ENCODE measurements at regions not wholly inside any gene's neighbourhood (a gene's known extent, or its start where the extent isn't known, plus 50 kb on each side); places are given as distances from the start of the nearest gene placed in this dataset.

DNA sequence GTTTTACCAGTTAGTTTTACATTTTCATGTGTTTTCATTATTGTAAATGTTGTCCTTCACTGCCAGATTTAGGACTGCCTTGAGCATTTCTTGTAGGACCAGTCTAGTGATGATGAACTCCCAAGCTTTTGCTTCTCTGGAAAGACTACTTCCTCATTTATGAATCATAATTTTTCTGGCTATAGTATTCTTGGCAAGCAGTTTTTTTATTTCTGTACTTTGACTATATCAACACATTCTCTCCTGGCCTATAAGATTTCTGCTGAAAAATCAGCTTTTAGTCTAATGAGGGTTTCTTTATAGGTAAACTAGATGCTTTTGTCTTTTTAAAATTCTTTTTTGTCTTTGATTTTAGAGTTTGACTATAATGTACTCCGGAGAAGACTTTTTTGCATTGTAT lies 256.8 kb upstream of the GRAMD2B start:
- TF ChIP-seq, protein P1, sequence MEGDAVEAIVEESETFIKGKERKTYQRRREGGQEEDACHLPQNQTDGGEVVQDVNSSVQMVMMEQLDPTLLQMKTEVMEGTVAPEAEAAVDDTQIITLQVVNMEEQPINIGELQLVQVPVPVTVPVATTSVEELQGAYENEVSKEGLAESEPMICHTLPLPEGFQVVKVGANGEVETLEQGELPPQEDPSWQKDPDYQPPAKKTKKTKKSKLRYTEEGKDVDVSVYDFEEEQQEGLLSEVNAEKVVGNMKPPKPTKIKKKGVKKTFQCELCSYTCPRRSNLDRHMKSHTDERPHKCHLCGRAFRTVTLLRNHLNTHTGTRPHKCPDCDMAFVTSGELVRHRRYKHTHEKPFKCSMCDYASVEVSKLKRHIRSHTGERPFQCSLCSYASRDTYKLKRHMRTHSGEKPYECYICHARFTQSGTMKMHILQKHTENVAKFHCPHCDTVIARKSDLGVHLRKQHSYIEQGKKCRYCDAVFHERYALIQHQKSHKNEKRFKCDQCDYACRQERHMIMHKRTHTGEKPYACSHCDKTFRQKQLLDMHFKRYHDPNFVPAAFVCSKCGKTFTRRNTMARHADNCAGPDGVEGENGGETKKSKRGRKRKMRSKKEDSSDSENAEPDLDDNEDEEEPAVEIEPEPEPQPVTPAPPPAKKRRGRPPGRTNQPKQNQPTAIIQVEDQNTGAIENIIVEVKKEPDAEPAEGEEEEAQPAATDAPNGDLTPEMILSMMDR (IDR thresholded peaks at IDR 0.05; ENCODE audit: unreplicated experiment), result no peak

DNA sequence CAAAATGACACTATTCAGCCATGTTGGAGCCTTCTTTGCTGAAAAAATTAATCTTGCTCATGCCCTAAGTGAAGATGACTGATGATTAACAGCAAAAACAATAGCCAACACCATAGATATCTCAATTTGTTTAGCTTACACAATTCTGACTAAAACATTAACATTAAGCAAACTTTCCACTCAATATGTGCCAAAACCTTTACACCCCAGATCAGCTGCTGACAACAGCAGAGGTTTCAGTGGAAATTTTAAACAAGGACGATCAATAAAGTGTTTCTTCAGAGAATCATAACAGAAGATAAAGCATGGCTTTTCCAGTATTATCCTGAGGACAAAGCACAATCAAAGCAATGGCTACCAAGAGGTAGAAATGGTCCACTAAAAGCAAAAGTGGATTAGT lies 254.4 kb upstream of the GRAMD2B start:
- Mint-ChIP-seq H3K9me3 (ENCODE audit: low read depth) (peaks cover 37% of the 10 kb centered on the region), H3K36me3 (ENCODE audit: insufficient read depth) (peaks cover 9% of the 10 kb centered on the region), H3K27me3 (no peaks in the 10 kb centered on the region), H3K27ac (no peak overlapping the region), H3K4me3 (ENCODE audit: low read depth) (no peak overlapping the region), H3K4me1 (ENCODE audit: low read depth) (no peaks in the 10 kb centered on the region)
- TF ChIP-seq, protein P1 (IDR thresholded peaks at IDR 0.05; ENCODE audit: unreplicated experiment), result no peak
- no peak for DNase-seq (ENCODE audit: low spot score, unreplicated experiment)

More for the DNA sequence above, 256.8 kb upstream of the GRAMD2B start:
- Mint-ChIP-seq H3K27me3 (no peaks in the 10 kb centered on the region), H3K4me3 (ENCODE audit: low read depth) (no peak overlapping the region), H3K36me3 (ENCODE audit: insufficient read depth) (peaks cover 9% of the 10 kb centered on the region), H3K4me1 (ENCODE audit: low read depth) (no peaks in the 10 kb centered on the region), H3K27ac (no peak overlapping the region), H3K9me3 (ENCODE audit: low read depth) (peaks cover 29% of the 10 kb centered on the region)
- DNase-seq (ENCODE audit: low spot score, unreplicated experiment), result no peak

DNA sequence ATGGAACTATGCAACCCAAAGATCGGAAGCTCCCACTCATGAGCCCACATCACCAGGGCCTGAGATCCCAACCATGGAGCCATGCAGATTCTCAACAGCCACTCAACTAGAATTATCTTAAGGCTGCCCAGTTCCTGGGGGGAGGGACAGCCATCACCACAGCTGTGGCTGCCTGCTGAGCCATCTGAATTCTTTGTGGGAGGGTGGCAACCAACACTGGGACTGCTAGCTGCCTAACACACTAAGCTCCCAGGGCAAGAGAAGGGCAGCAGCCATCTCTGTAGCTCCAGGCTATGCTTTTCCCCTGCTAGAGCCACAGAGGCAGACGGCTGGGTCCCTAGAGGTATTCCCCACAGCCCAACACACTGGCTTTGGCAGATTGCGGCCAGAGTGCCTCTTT lies 251.3 kb upstream of the GRAMD2B start:
- TF ChIP-seq, protein P1 (IDR thresholded peaks at IDR 0.05; ENCODE audit: unreplicated experiment), result no peak
- Mint-ChIP-seq H3K9me3 (ENCODE audit: low read depth) (peaks cover 42% of the 10 kb centered on the region), H3K27me3 (no peaks in the 10 kb centered on the region), H3K27ac (no peak overlapping the region), H3K4me1 (ENCODE audit: low read depth) (no peaks in the 10 kb centered on the region), H3K4me3 (ENCODE audit: low read depth) (no peak overlapping the region), H3K36me3 (ENCODE audit: insufficient read depth) (peaks cover 5% of the 10 kb centered on the region)
- DNase-seq (ENCODE audit: low spot score, unreplicated experiment), result no peak

DNA sequence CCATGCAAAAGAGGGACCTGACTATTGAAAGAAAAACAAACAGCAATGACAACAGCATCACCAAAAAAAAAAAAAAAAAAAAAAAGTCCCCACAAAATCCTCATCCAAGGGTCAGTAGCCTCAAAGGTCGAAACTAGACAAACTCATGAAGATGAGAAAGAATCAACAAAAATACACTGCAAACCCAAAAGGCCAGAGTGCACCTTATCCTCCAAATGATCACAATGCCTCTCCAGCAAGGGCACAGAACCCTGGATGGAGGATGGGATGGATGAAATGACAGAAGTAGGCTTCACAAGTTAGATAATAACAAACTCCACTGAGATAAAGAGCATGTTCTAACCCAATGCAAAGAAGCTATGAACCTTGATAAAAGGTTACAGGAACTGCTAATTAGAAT lies 250.4 kb upstream of the GRAMD2B start:
- H3K27me3 Mint-ChIP-seq, result no peaks in the 10 kb centered on the region
- no peak overlapping the region for H3K4me3 Mint-ChIP-seq (ENCODE audit: low read depth)
- no peak overlapping the region for H3K27ac Mint-ChIP-seq
- H3K36me3 Mint-ChIP-seq (ENCODE audit: insufficient read depth), result peaks cover 1% of the 10 kb centered on the region
- peaks cover 37% of the 10 kb centered on the region for H3K9me3 Mint-ChIP-seq (ENCODE audit: low read depth)
- DNase-seq (ENCODE audit: low spot score, unreplicated experiment), result no peak
- TF ChIP-seq, protein P1 (IDR thresholded peaks at IDR 0.05; ENCODE audit: unreplicated experiment), result no peak
- no peaks in the 10 kb centered on the region for H3K4me1 Mint-ChIP-seq (ENCODE audit: low read depth)

DNA sequence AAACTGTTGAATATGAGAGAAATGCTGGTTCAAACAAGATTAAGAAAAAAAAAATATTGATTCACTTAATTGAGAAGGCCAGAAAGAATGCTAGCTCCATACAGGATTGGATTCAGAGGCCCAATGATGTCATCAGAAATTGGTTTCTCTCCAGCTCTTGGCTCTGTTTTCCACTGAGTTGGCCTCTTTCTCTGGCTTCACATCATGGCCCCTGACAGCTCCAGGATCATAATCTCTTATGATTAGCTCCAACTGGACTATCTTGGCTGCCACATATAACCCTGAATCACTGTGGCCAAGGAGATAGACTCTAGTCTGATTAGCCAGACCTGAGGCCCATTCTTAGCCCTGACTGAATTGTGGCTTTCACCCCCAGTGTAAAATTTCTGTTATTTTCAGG lies 244.7 kb upstream of the GRAMD2B start:
- no peaks in the 10 kb centered on the region for H3K4me1 Mint-ChIP-seq (ENCODE audit: low read depth)
- no peaks in the 10 kb centered on the region for H3K27me3 Mint-ChIP-seq
- TF ChIP-seq, protein P1 (IDR thresholded peaks at IDR 0.05; ENCODE audit: unreplicated experiment), result no peak
- no peak overlapping the region for H3K4me3 Mint-ChIP-seq (ENCODE audit: low read depth)
- DNase-seq (ENCODE audit: low spot score, unreplicated experiment), result no peak
- H3K9me3 Mint-ChIP-seq (ENCODE audit: low read depth), result peaks cover 23% of the 10 kb centered on the region
- no peak overlapping the region for H3K27ac Mint-ChIP-seq
- no peaks in the 10 kb centered on the region for H3K36me3 Mint-ChIP-seq (ENCODE audit: insufficient read depth)
